Liver (tissue), 7 donors: ENCODE measurements at regions not wholly inside any gene's neighbourhood (a gene's known extent, or its start where the extent isn't known, plus 50 kb on each side); places are given as distances from the start of the nearest gene placed in this dataset.

Experiments
- DNase-seq: peaks from one replicate; pipeline ENCODE4 v3.0.0-alpha.2; 2017; ENCODE audit warnings: low spot score
- H3K27ac ChIP-seq, 2 donors: one replicate each; pipeline ENCODE4 v1.7.0; 2013; ENCODE audit warnings: inconsistent platforms in 2 of 2, low read length in 2 of 2, control low read depth in 1 of 2, low read depth in 1 of 2, mild to moderate bottlenecking in 1 of 2
- H3K27me3 ChIP-seq, 4 donors: one replicate each; pipeline versions ENCODE4 v1.6.1 to v1.7.0; 2013; ENCODE audit warnings: low read length in 3 of 4, inconsistent platforms in 1 of 4, mild to moderate bottlenecking in 1 of 4, moderate library complexity in 1 of 4; ENCODE audit not compliant: control insufficient read depth in 4 of 4, insufficient read depth in 4 of 4
- H3K36me3 ChIP-seq, 4 donors: one replicate each; pipeline versions ENCODE4 v1.6.1 to v1.7.0; 2013; ENCODE audit warnings: low read length in 3 of 4, mild to moderate bottlenecking in 3 of 4, low read depth in 1 of 4, moderate library complexity in 1 of 4; ENCODE audit not compliant: control insufficient read depth in 4 of 4, insufficient read depth in 3 of 4
- H3K4me1 ChIP-seq, 4 donors: one replicate each; pipeline versions ENCODE4 v1.6.1 to v1.7.0; 2013; ENCODE audit warnings: low read length in 3 of 4, mild to moderate bottlenecking in 3 of 4, moderate library complexity in 1 of 4; ENCODE audit not compliant: control insufficient read depth in 4 of 4, insufficient read depth in 4 of 4
- H3K4me3 ChIP-seq, 3 donors: one replicate each; pipeline versions ENCODE4 v1.6.1 to v1.7.0; 2013; ENCODE audit warnings: low read length in 3 of 3, control low read depth in 1 of 3, low read depth in 1 of 3, mild to moderate bottlenecking in 1 of 3
- H3K9ac ChIP-seq, 2 donors: one replicate each; pipeline ENCODE4 v1.7.0; 2013; ENCODE audit warnings: low read length in 2 of 2, mild to moderate bottlenecking in 2 of 2, moderate library complexity in 2 of 2, control low read depth in 1 of 2, low read depth in 1 of 2
- H3K9me3 ChIP-seq, 4 donors: one replicate each; pipeline versions ENCODE4 v1.6.1 to v1.7.0; 2013; ENCODE audit warnings: low read length in 3 of 4; ENCODE audit not compliant: control insufficient read depth in 4 of 4
- FOXA1 ChIP-seq: IDR thresholded peaks from 2 replicates; pipeline ENCODE4 v1.6.1; 2016; ENCODE audit warnings: antibody characterized with exemption
- GABPA ChIP-seq, 2 donors: IDR thresholded peaks in 1 of 2; conservative IDR thresholded peaks in 1 of 2; 2 replicates each; pipeline ENCODE4 v1.6.1; 2016; ENCODE audit warnings: antibody characterized with exemption in 2 of 2, mild to moderate bottlenecking in 1 of 2, moderate library complexity in 1 of 2
- HNF4A ChIP-seq, 2 donors: conservative IDR thresholded peaks; 2 replicates each; pipeline ENCODE4 v1.6.1; 2016; ENCODE audit warnings: antibody characterized with exemption in 2 of 2, mild to moderate bottlenecking in 2 of 2
- HNF4G ChIP-seq: IDR thresholded peaks from 2 replicates; pipeline ENCODE4 v1.6.1; 2016; ENCODE audit warnings: antibody characterized with exemption
- JUND ChIP-seq, 2 donors: IDR thresholded peaks; 2 replicates each; pipeline ENCODE4 v1.6.1; 2016; ENCODE audit warnings: antibody characterized with exemption in 2 of 2
- NR2F2 ChIP-seq: IDR thresholded peaks from 2 replicates; pipeline ENCODE4 v1.6.1; 2016; ENCODE audit warnings: antibody characterized with exemption
- RAD21 ChIP-seq, 2 donors: IDR thresholded peaks; 2 replicates each; pipeline ENCODE4 v1.6.1; 2016; ENCODE audit warnings: antibody characterized with exemption in 2 of 2, mild to moderate bottlenecking in 2 of 2
- RXRA ChIP-seq, 2 donors: IDR thresholded peaks; 2 replicates each; pipeline ENCODE4 v1.6.1; 2017 to 2018; ENCODE audit warnings: antibody characterized with exemption in 2 of 2, mild to moderate bottlenecking in 1 of 2
- TAF1 ChIP-seq: conservative IDR thresholded peaks from 2 replicates; pipeline ENCODE4 v1.6.1; 2016; ENCODE audit warnings: antibody characterized with exemption, mild to moderate bottlenecking
- YY1 ChIP-seq: IDR thresholded peaks from 2 replicates; pipeline ENCODE4 v1.6.1; 2016; ENCODE audit warnings: antibody characterized with exemption, mild to moderate bottlenecking
- WGBS: extraction: QIAGEN DNeasy Blood & Tissue Kit; methylation state at CpG from one replicate; pipeline ENCODE4 v1.1.7; 2013; 5-methylcytosine and 5-hydroxymethylcytosine counted together
- TF ChIP-seq, protein P1 (sequence below): IDR thresholded peaks from 2 replicates; pipeline ENCODE4 v1.6.1; 2016; ENCODE audit warnings: antibody characterized with exemption
- TF ChIP-seq, protein P2 (sequence below): IDR thresholded peaks from 2 replicates; pipeline ENCODE4 v1.6.1; 2016; ENCODE audit warnings: antibody characterized with exemption
- TF ChIP-seq, protein P3 (sequence below): IDR thresholded peaks from 2 replicates; pipeline ENCODE4 v1.6.1; 2016; ENCODE audit warnings: antibody characterized with exemption, mild to moderate bottlenecking
- TF ChIP-seq, protein P4 (sequence below): IDR thresholded peaks from 2 replicates; pipeline ENCODE4 v1.6.1; 2016; ENCODE audit warnings: antibody characterized with exemption
- donor health status: healthy.
- donor health status: healthy.
- donor health status: healthy.
- donor health status: healthy.

DNA sequence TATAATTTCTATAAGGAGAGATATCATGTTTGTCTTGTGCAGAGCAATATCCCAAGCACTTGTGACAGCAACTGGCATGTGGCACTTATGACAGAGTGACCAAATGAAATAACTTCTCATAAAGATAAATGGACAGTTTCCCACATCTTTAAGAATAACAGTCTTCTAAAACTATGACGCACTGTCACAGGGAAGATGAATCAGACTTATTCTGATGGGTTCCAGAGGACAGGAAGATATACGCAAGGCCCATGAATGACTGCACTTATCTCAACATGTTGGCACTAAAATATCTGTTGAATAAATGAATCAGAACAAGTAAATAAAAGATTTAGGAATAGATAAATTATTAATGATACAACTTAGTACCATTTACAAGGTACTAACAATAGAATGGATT is 465.8 kb upstream of the SYT1 start (continued):
- TF ChIP-seq, protein P1, sequence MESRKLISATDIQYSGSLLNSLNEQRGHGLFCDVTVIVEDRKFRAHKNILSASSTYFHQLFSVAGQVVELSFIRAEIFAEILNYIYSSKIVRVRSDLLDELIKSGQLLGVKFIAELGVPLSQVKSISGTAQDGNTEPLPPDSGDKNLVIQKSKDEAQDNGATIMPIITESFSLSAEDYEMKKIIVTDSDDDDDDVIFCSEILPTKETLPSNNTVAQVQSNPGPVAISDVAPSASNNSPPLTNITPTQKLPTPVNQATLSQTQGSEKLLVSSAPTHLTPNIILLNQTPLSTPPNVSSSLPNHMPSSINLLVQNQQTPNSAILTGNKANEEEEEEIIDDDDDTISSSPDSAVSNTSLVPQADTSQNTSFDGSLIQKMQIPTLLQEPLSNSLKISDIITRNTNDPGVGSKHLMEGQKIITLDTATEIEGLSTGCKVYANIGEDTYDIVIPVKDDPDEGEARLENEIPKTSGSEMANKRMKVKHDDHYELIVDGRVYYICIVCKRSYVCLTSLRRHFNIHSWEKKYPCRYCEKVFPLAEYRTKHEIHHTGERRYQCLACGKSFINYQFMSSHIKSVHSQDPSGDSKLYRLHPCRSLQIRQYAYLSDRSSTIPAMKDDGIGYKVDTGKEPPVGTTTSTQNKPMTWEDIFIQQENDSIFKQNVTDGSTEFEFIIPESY: no peak
- TF ChIP-seq JUND (IDR thresholded peaks at IDR 0.05) (no peak), HNF4A (conservative IDR thresholded peaks at IDR 0.05) (no peak), HNF4G (no peak)

DNA sequence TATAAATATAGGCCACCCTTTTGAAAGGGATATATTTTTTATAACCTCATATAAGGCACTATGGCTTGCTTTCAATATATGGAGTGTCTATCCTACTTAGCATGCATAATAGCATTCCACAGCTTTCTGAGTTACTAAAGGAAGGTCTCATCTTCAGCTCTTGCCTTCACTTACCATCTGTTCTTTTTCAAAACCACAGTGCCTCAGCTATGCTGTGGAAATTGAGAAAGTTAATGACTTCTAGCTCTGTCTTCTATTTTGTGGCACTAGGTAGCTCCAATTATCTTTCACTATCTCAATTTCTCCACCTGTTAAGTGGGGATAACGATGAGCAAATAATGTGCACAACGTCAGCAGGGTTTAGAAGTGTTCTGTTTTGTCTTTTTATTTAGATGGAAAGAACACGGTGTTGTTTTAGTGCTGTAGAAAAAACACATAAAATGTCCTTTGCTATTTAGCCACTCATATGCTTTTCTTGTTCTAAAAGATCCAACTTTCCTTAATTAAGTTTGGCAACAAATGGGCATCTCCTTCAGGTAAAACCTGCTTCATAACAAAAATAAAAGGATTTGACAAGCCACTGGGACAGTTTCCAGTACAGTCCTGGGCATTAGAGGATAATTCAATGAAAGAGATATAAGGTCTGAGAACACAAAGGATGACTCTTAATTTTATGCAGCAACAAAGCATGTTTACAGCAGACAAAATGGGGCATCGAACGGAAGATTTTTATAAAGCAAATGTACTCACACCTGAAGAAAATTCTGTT is 462.0 kb upstream of the SYT1 start:
- no peak for TF ChIP-seq HNF4G
- TF ChIP-seq, protein P2, sequence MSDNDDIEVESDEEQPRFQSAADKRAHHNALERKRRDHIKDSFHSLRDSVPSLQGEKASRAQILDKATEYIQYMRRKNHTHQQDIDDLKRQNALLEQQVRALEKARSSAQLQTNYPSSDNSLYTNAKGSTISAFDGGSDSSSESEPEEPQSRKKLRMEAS: no peak
- no peak for TF ChIP-seq RXRA (IDR thresholded peaks at IDR 0.05)
- no peak for TF ChIP-seq HNF4A (conservative IDR thresholded peaks at IDR 0.05)
- no peak for TF ChIP-seq FOXA1
- no peak for TF ChIP-seq YY1
- TF ChIP-seq GABPA (IDR thresholded peaks at IDR 0.05 in 1 of 2, conservative IDR thresholded peaks at IDR 0.05 in 1 of 2): no peak
- no peak for TF ChIP-seq JUND (IDR thresholded peaks at IDR 0.05)
- TF ChIP-seq, protein P1: no peak
- no peak for TF ChIP-seq TAF1
- TF ChIP-seq, protein P3, sequence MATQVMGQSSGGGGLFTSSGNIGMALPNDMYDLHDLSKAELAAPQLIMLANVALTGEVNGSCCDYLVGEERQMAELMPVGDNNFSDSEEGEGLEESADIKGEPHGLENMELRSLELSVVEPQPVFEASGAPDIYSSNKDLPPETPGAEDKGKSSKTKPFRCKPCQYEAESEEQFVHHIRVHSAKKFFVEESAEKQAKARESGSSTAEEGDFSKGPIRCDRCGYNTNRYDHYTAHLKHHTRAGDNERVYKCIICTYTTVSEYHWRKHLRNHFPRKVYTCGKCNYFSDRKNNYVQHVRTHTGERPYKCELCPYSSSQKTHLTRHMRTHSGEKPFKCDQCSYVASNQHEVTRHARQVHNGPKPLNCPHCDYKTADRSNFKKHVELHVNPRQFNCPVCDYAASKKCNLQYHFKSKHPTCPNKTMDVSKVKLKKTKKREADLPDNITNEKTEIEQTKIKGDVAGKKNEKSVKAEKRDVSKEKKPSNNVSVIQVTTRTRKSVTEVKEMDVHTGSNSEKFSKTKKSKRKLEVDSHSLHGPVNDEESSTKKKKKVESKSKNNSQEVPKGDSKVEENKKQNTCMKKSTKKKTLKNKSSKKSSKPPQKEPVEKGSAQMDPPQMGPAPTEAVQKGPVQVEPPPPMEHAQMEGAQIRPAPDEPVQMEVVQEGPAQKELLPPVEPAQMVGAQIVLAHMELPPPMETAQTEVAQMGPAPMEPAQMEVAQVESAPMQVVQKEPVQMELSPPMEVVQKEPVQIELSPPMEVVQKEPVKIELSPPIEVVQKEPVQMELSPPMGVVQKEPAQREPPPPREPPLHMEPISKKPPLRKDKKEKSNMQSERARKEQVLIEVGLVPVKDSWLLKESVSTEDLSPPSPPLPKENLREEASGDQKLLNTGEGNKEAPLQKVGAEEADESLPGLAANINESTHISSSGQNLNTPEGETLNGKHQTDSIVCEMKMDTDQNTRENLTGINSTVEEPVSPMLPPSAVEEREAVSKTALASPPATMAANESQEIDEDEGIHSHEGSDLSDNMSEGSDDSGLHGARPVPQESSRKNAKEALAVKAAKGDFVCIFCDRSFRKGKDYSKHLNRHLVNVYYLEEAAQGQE: no peak
- TF ChIP-seq, protein P4, sequence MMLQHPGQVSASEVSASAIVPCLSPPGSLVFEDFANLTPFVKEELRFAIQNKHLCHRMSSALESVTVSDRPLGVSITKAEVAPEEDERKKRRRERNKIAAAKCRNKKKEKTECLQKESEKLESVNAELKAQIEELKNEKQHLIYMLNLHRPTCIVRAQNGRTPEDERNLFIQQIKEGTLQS: no peak
- TF ChIP-seq RAD21 (IDR thresholded peaks at IDR 0.05): no peak
- TF ChIP-seq NR2F2: no peak
- no peaks in the 10 kb centered on the region for H3K9me3 ChIP-seq
- no peaks in the 10 kb centered on the region for H3K27me3 ChIP-seq
- WGBS: 76% methylated on average over 5 of the region's 5 CpGs
- no peak for DNase-seq
- no peaks in the 10 kb centered on the region for H3K36me3 ChIP-seq
- H3K27ac ChIP-seq: no peak overlapping the region
- H3K4me3 ChIP-seq: no peak overlapping the region
- H3K4me1 ChIP-seq: no peaks in the 10 kb centered on the region
- H3K9ac ChIP-seq: no peak overlapping the region
